ENCODE measurements at regions not wholly inside any gene's neighbourhood (a gene's known extent, or its start where the extent isn't known, plus 50 kb on each side); places are given as distances from the start of the nearest gene placed in this dataset.

GRCh38 chr7:41538810-41539724 is 163.8 kb downstream of the INHBA start:
- intact Hi-C loops (cut with DNase I), result no loop called here

GRCh38 chr7:41536873-41537665 is 165.8 kb downstream of the INHBA start:
- intact Hi-C loops (cut with DNase I), result no loop called here
- no peak for DNase-seq

More at GRCh38 chr7:41538810-41539724, 163.8 kb downstream of the INHBA start:
- DNase-seq, result no peak

GRCh38 chr7:41536122-41536872 is 166.6 kb downstream of the INHBA start:
- no peak for DNase-seq
- intact Hi-C loops (cut with DNase I), result no loop called here

- intact Hi-C loops (cut with DNase I), result no loop called here
Observed at GRCh38 chr7:41529831-41530230, 173.1 kb downstream of the INHBA start.

GRCh38 chr7:41524876-41525275 is 178.0 kb downstream of the INHBA start:
- intact Hi-C loops (cut with DNase I), result no loop called here
- no peak for DNase-seq

More at GRCh38 chr7:41529831-41530230, 173.1 kb downstream of the INHBA start:
- DNase-seq, result no peak

GRCh38 chr7:41520445-41520844 is 182.4 kb downstream of the INHBA start:
- intact Hi-C loops (cut with DNase I), result no loop called here

GRCh38 chr7:41517771-41518170 is 185.1 kb downstream of the INHBA start:
- DNase-seq, result no peak
- intact Hi-C loops (cut with DNase I), result no loop called here

More at GRCh38 chr7:41520445-41520844, 182.4 kb downstream of the INHBA start:
- no peak for DNase-seq

- intact Hi-C loops (cut with DNase I), result loop anchor here (10.0 kb wide), 1 partner anchor 366 kb away; no protein-coding TSS in a partner anchor
- DNase-seq, result no peak
Observed at GRCh38 chr7:41508755-41509154, 194.1 kb downstream of the INHBA start.

- DNase-seq, result no peak
- intact Hi-C loops (cut with DNase I), result loop anchor here (10.0 kb wide), 1 partner anchor 367 kb away; no protein-coding TSS in a partner anchor
Observed at GRCh38 chr7:41507686-41508268, 195.1 kb downstream of the INHBA start.

GRCh38 chr7:41504214-41504980 is 198.5 kb downstream of the INHBA start:
- DNase-seq, result no peak
- intact Hi-C loops (cut with DNase I), result loop anchor here (10.0 kb wide), 1 partner anchor 370 kb away; no protein-coding TSS in a partner anchor

GRCh38 chr7:41503438-41503837 is 199.5 kb downstream of the INHBA start:
- DNase-seq, result no peak
- intact Hi-C loops (cut with DNase I), result loop anchor here (10.0 kb wide), 1 partner anchor 371 kb away; no protein-coding TSS in a partner anchor

- intact Hi-C loops (cut with DNase I), result loop anchor here (10.0 kb wide), 1 partner anchor 373 kb away; no protein-coding TSS in a partner anchor
- DNase-seq, result no peak
Observed at GRCh38 chr7:41501466-41501865, 201.4 kb downstream of the INHBA start.

- intact Hi-C loops (cut with DNase I), result loop anchor here (10.0 kb wide), 1 partner anchor 374 kb away; no protein-coding TSS in a partner anchor
Observed at GRCh38 chr7:41501006-41501405, 201.9 kb downstream of the INHBA start.

GRCh38 chr7:41492603-41493002 is 210.3 kb downstream of the INHBA start:
- intact Hi-C loops (cut with DNase I), result no loop called here

More at GRCh38 chr7:41501006-41501405, 201.9 kb downstream of the INHBA start:
- DNase-seq, result no peak

GRCh38 chr7:41491883-41492471 is 210.9 kb downstream of the INHBA start:
- no peak for DNase-seq
- intact Hi-C loops (cut with DNase I), result no loop called here

More at GRCh38 chr7:41492603-41493002, 210.3 kb downstream of the INHBA start:
- DNase-seq, result no peak

- intact Hi-C loops (cut with DNase I), result no loop called here
- no peak for DNase-seq
Observed at GRCh38 chr7:41491308-41491707, 211.6 kb downstream of the INHBA start.

GRCh38 chr7:41489885-41490284 is 213.0 kb downstream of the INHBA start:
- intact Hi-C loops (cut with DNase I), result no loop called here
- peak in 1 of 42 donors; percentile 3 for DNase-seq

All from head of caudate nucleus (tissue), 42 donors.